NCI-H460 (cell line): ENCODE measurements at regions not wholly inside any gene's neighbourhood (a gene's known extent, or its start where the extent isn't known, plus 50 kb on each side); places are given as distances from the start of the nearest gene placed in this dataset.

Experiments used
- DNase-seq: peaks from one replicate; pipeline ENCODE4 v3.0.0-alpha.2; 2016; ENCODE audit warnings: low read depth; ENCODE audit errors: extremely low read depth

- DNase-seq: no peak
Measured at GRCh38 chr5:82624062-82624461, 345.9 kb upstream of the RPS23 start.

- no peak for DNase-seq
Measured at GRCh38 chr5:82622711-82623514, 344.8 kb upstream of the RPS23 start.

GRCh38 chr5:82622205-82622604 lies 344.1 kb upstream of the RPS23 start:
- no peak for DNase-seq

- DNase-seq: no peak
Measured at GRCh38 chr5:82620957-82621600, 342.9 kb upstream of the RPS23 start.

- no peak for DNase-seq
Measured at GRCh38 chr5:82619097-82619496, 340.9 kb upstream of the RPS23 start.

- DNase-seq: no peak
Measured at GRCh38 chr5:82614706-82615105, 336.6 kb upstream of the RPS23 start.

- DNase-seq: no peak
Measured at GRCh38 chr5:82613891-82614290, 335.7 kb upstream of the RPS23 start.

GRCh38 chr5:82610686-82611085 lies 332.5 kb upstream of the RPS23 start:
- DNase-seq: no peak

- no peak for DNase-seq
Measured at GRCh38 chr5:82605441-82605973, 327.4 kb upstream of the RPS23 start.

- DNase-seq: no peak
Measured at GRCh38 chr5:82603033-82603987, 325.2 kb upstream of the RPS23 start.

- no peak for DNase-seq
Measured at GRCh38 chr5:82601861-82602260, 323.7 kb upstream of the RPS23 start.

- DNase-seq: no peak
Measured at GRCh38 chr5:82601077-82601476, 322.9 kb upstream of the RPS23 start.

GRCh38 chr5:82599692-82600091 lies 321.5 kb upstream of the RPS23 start:
- no peak for DNase-seq

- DNase-seq: no peak
Measured at GRCh38 chr5:82599030-82599429, 320.9 kb upstream of the RPS23 start.

- DNase-seq: no peak
Measured at GRCh38 chr5:82597437-82597836, 319.3 kb upstream of the RPS23 start.

GRCh38 chr5:82596451-82596850 lies 318.3 kb upstream of the RPS23 start:
- DNase-seq: no peak

- no peak for DNase-seq
Measured at GRCh38 chr5:82595113-82595512, 317.0 kb upstream of the RPS23 start.

GRCh38 chr5:82594097-82594496 lies 315.9 kb upstream of the RPS23 start:
- DNase-seq: no peak

GRCh38 chr5:82593481-82593880 lies 315.3 kb upstream of the RPS23 start:
- DNase-seq: no peak

- no peak for DNase-seq
Measured at GRCh38 chr5:82591021-82591515, 312.9 kb upstream of the RPS23 start.

- no peak for DNase-seq
Measured at GRCh38 chr5:82590112-82590511, 312.0 kb upstream of the RPS23 start.
